HG02943 (cell line): ENCODE measurements at regions not wholly inside any gene's neighbourhood (a gene's known extent, or its start where the extent isn't known, plus 50 kb on each side); places are given as distances from the start of the nearest gene placed in this dataset.

Experiments used
- ATAC-seq: cut with Tn5 transposase; IDR thresholded peaks from one replicate; pipeline ENCODE4 v1.9.1; 2021; ENCODE audit warnings: mild to moderate bottlenecking, low read depth, moderate library complexity; ENCODE audit not compliant: unreplicated experiment

- no peak for ATAC-seq
These were observed 59.7 kb downstream of the GPX5 start for GRCh38 chr6:28585335-28585734.

- no peak for ATAC-seq
These were observed 60.6 kb downstream of the GPX5 start for GRCh38 chr6:28586324-28586723.

- ATAC-seq = peak; percentile 66
These were observed 61.5 kb downstream of the GPX5 start for GRCh38 chr6:28586962-28587745.

- ATAC-seq = no peak
These were observed 62.0 kb downstream of the GPX5 start for GRCh38 chr6:28587746-28588075.

- ATAC-seq = no peak
These were observed 63.0 kb downstream of the GPX5 start for GRCh38 chr6:28588666-28589065.

GRCh38 chr6:28589234-28589956, 63.7 kb downstream of the GPX5 start:
- no peak for ATAC-seq

- ATAC-seq = no peak
These were observed 64.3 kb downstream of the GPX5 start for GRCh38 chr6:28589957-28590349.

- ATAC-seq = no peak
These were observed 71.6 kb downstream of the GPX5 start for GRCh38 chr6:28597217-28597835.

GRCh38 chr6:28597924-28598722, 72.4 kb downstream of the GPX5 start:
- ATAC-seq = no peak

- ATAC-seq = no peak
These were observed 73.3 kb downstream of the GPX5 start for GRCh38 chr6:28598757-28599686.

GRCh38 chr6:28600245-28600644, 74.6 kb downstream of the GPX5 start:
- ATAC-seq = no peak

GRCh38 chr6:28603891-28604290, 78.2 kb downstream of the GPX5 start:
- ATAC-seq = no peak

GRCh38 chr6:28606424-28607391, 81.0 kb downstream of the GPX5 start:
- ATAC-seq = no peak

- ATAC-seq = no peak
These were observed 82.3 kb downstream of the GPX5 start for GRCh38 chr6:28607990-28608389.

- no peak for ATAC-seq
These were observed 84.0 kb downstream of the GPX5 start for GRCh38 chr6:28609672-28610071.

GRCh38 chr6:28615616-28615954, 89.9 kb downstream of the GPX5 start:
- ATAC-seq = no peak

- no peak for ATAC-seq
These were observed 90.5 kb downstream of the GPX5 start for GRCh38 chr6:28615955-28616747.
